ENCODE measurements at regions not wholly inside any gene's neighbourhood (a gene's known extent, or its start where the extent isn't known, plus 50 kb on each side); places are given as distances from the start of the nearest gene placed in this dataset.
A peak's percentile ranks its signal among the peaks of the same experiment; 100 is the strongest.

DNA sequence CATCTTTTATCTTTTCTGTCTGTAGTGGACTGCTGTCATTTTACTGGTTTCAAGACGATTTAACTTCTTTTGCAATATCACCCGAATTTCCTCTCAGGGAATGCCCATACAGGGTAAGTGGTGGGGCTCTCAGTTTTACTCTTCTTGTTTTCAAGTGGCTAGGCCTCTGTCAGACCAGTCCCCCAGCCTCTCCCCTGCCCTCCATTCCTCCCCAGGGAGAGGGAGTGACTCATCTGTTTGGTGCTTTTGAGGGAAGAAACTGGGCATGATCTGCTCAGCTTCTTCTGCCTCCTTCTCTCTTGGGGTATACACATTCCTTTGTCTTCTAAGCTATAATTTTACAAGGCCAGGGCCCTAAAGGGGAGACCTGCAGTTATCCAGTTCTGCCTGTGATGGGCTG is 332.0 kb downstream of the CBLN1 start:
- H3K4me1 ChIP-seq (ENCODE audit: control insufficient read depth in 5 of 5, insufficient read depth in 5 of 5, low read length in 5 of 5): no peaks in the 10 kb centered on the region
- no peak overlapping the region for H3K27ac ChIP-seq (ENCODE audit: low read depth in 1 of 2, low read length in 1 of 2)
- TF ChIP-seq, protein P1, sequence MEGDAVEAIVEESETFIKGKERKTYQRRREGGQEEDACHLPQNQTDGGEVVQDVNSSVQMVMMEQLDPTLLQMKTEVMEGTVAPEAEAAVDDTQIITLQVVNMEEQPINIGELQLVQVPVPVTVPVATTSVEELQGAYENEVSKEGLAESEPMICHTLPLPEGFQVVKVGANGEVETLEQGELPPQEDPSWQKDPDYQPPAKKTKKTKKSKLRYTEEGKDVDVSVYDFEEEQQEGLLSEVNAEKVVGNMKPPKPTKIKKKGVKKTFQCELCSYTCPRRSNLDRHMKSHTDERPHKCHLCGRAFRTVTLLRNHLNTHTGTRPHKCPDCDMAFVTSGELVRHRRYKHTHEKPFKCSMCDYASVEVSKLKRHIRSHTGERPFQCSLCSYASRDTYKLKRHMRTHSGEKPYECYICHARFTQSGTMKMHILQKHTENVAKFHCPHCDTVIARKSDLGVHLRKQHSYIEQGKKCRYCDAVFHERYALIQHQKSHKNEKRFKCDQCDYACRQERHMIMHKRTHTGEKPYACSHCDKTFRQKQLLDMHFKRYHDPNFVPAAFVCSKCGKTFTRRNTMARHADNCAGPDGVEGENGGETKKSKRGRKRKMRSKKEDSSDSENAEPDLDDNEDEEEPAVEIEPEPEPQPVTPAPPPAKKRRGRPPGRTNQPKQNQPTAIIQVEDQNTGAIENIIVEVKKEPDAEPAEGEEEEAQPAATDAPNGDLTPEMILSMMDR (IDR thresholded peaks at IDR 0.05; ENCODE audit: control extremely low read depth, extremely low read depth): no peak
- no peaks in the 10 kb centered on the region for H3K27me3 ChIP-seq (ENCODE audit: control insufficient read depth in 3 of 3, insufficient read depth in 3 of 3, low read length in 2 of 3)
- no peak for DNase-seq
- 79 to 84% methylated on average over 2 of the region's 2 CpGs for WGBS, 2 donors
- H3K9me3 ChIP-seq (ENCODE audit: control insufficient read depth in 4 of 4, insufficient read depth in 3 of 4, low read length in 3 of 4): no peaks in the 10 kb centered on the region
- no peak for ATAC-seq (ENCODE audit: insufficient read depth, low FRiP score)
- no peaks in the 10 kb centered on the region for H3K36me3 ChIP-seq (ENCODE audit: control insufficient read depth in 4 of 4, insufficient read depth in 4 of 4, low read length in 4 of 4)
- H3K9ac ChIP-seq (ENCODE audit: insufficient read depth in 1 of 2, low read length in 2 of 2): no peak overlapping the region
- H3K4me3 ChIP-seq: no peak overlapping the region

DNA sequence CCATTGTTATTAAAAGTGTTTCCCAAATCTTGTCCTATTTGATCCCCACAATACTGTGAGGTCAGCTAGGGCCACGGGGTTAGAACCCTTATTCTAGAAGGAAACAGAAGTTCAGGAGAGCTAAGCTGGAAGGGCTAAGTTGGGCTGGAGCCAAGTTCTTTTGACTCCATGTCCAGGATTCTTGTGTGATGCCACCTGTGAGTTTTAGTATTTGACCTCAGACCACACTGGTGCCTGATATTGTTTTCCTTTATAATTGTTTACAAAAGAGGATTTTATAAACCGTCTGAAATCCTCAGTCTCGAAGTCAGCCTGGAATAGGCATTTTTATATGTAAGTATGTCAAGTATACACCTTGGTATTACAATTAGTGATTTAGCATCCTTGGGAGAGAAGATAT is 332.7 kb downstream of the CBLN1 start:
- no peaks in the 10 kb centered on the region for H3K36me3 ChIP-seq (ENCODE audit: control insufficient read depth in 4 of 4, insufficient read depth in 4 of 4, low read length in 4 of 4)
- no peak for DNase-seq
- no peak overlapping the region for H3K9ac ChIP-seq (ENCODE audit: insufficient read depth in 1 of 2, low read length in 2 of 2)
- ATAC-seq (ENCODE audit: insufficient read depth, low FRiP score): no peak
- no peaks in the 10 kb centered on the region for H3K27me3 ChIP-seq (ENCODE audit: control insufficient read depth in 3 of 3, insufficient read depth in 3 of 3, low read length in 2 of 3)
- H3K9me3 ChIP-seq (ENCODE audit: control insufficient read depth in 4 of 4, insufficient read depth in 3 of 4, low read length in 3 of 4): no peaks in the 10 kb centered on the region
- H3K4me1 ChIP-seq (ENCODE audit: control insufficient read depth in 5 of 5, insufficient read depth in 5 of 5, low read length in 5 of 5): no peaks in the 10 kb centered on the region
- TF ChIP-seq, protein P1 (IDR thresholded peaks at IDR 0.05; ENCODE audit: control extremely low read depth, extremely low read depth): no peak
- H3K4me3 ChIP-seq: no peak overlapping the region
- WGBS, 2 donors: 72% methylated on average over 3 of the region's 3 CpGs
- H3K27ac ChIP-seq (ENCODE audit: low read depth in 1 of 2, low read length in 1 of 2): no peak overlapping the region

DNA sequence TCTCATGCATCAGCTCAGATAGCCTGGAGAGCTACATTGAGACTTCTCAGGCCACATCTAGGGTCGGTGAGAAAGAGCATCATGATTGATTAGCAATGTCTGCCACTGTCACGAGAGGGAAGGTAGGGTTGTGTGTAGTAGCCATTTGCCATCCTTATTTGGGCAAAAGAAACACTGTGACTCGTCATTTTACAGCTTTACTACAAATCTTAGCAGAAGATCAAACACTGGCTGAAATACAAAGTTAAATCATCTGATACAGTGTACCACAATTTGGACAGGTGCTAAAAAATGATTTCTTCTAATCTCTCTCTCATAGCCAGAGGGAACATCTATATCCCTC is 334.3 kb downstream of the CBLN1 start:
- Histone ChIP-seq H3K27me3 (ENCODE audit: control insufficient read depth in 3 of 3, insufficient read depth in 3 of 3, low read length in 2 of 3) (no peaks in the 10 kb centered on the region), H3K27ac (ENCODE audit: low read depth in 1 of 2, low read length in 1 of 2) (peak overlapping the region in 1 of 2 donors; percentile 45), H3K4me3 (no peak overlapping the region), H3K36me3 (ENCODE audit: control insufficient read depth in 4 of 4, insufficient read depth in 4 of 4, low read length in 4 of 4) (no peaks in the 10 kb centered on the region), H3K9ac (ENCODE audit: insufficient read depth in 1 of 2, low read length in 2 of 2) (no peak overlapping the region), H3K9me3 (ENCODE audit: control insufficient read depth in 4 of 4, insufficient read depth in 3 of 4, low read length in 3 of 4) (no peaks in the 10 kb centered on the region), H3K4me1 (ENCODE audit: control insufficient read depth in 5 of 5, insufficient read depth in 5 of 5, low read length in 5 of 5) (peaks cover 0 to 4% (median 0%) of the 10 kb centered on the region in 5 donors)
- no peak for DNase-seq
- no peak for ATAC-seq (ENCODE audit: insufficient read depth, low FRiP score)
- WGBS, 2 donors: 25 to 51% methylated on average over 3 of the region's 3 CpGs
- TF ChIP-seq, protein P1 (IDR thresholded peaks at IDR 0.05; ENCODE audit: control extremely low read depth, extremely low read depth): no peak

DNA sequence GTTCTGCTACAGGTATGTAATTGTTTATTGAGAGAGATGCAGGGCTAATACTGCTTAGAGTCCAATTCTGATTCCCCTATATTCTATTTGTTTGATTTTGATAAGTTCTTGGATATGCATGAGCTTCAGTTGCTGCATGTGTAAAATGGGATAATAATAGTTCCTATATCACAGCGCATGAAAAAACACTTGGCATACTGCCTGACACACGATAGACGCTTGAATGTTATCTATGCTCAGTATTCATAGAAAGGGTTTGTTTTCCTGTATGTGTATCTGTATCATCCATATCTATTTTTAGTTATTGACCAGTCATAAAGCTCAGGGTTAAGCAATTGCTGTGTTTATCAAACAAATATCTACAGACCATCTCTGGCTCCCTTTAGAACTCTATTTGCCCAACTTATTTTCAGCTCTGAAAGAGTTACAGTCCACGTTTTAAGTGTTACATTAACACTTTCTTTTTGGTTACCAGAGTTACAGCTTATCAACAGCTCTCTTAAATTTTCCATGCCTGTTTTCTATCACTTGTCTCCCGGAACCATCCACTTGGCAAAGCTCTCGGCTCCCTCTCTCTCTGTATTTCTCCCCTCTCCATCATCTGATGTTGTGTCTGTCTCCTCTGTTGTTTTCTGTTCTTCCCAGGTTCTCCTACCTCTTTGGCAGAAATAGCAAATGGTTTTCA is 334.8 kb downstream of the CBLN1 start:
- no peak for ATAC-seq (ENCODE audit: insufficient read depth, low FRiP score)
- TF ChIP-seq, protein P1 (IDR thresholded peaks at IDR 0.05; ENCODE audit: control extremely low read depth, extremely low read depth): no peak
- H3K4me1 ChIP-seq (ENCODE audit: control insufficient read depth in 5 of 5, insufficient read depth in 5 of 5, low read length in 5 of 5): peaks cover 0 to 4% (median 0%) of the 10 kb centered on the region in 5 donors
- peaks cover 0 to 1% (median 0%) of the 10 kb centered on the region in 3 donors for H3K27me3 ChIP-seq (ENCODE audit: control insufficient read depth in 3 of 3, insufficient read depth in 3 of 3, low read length in 2 of 3)
- H3K36me3 ChIP-seq (ENCODE audit: control insufficient read depth in 4 of 4, insufficient read depth in 4 of 4, low read length in 4 of 4): no peaks in the 10 kb centered on the region
- H3K4me3 ChIP-seq: no peak overlapping the region
- 34 to 60% methylated on average over 6 of the region's 6 CpGs for WGBS, 2 donors
- H3K9ac ChIP-seq (ENCODE audit: insufficient read depth in 1 of 2, low read length in 2 of 2): no peak overlapping the region
- peak overlapping the region in 1 of 2 donors; percentile 45 for H3K27ac ChIP-seq (ENCODE audit: low read depth in 1 of 2, low read length in 1 of 2)
- no peak for DNase-seq
- peaks cover 0 to 1% (median 0%) of the 10 kb centered on the region in 4 donors for H3K9me3 ChIP-seq (ENCODE audit: control insufficient read depth in 4 of 4, insufficient read depth in 3 of 4, low read length in 3 of 4)
